ENCODE measurements at regions not wholly inside any gene's neighbourhood (a gene's known extent, or its start where the extent isn't known, plus 50 kb on each side); places are given as distances from the start of the nearest gene placed in this dataset.

DNA sequence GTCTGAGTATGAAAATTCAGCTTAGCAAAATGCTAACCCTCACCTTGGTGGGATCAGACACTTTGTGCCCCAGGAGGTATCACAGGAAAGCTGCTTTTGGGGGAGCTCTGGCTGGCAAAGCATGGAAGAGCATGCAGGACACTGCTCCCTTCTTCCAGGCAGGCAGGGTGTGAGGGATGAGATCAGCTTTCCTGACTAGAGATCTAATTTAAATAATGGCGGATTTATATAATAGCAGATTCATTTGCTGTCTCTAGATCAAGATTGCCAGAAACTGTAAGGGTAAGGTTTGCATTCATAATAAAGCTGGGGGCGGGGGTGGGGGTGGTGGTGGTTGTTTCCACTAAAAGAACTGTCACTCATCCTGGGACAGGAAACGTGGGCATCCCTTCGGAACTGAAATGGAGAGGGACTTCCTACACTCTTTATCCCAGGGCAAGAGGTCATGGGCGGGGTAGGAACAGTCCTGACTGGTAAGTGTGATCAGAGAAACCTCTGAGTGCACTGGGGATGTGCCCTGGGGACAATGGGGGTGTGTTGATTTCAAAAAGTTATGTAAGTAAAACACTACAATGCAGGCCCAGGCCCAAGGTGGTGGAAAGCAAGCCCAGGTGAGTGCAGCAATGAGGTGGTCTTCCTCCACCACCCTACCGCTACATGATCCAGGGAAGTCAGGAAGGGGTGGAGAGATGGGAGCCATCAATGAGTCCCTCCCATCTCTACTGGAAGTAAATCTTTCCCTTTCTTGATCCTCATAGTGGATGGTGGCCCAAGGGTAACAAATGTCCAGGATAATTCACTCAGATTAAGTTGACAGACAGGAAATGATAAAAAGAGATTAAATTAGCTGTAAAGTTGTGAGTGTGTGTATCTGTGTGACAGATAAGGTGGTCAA lies 171.4 kb upstream of the SERPINE2 start:
- Histone ChIP-seq H3K79me2 (ENCODE audit: control insufficient read depth in 1 of 2, insufficient read depth in 2 of 2, low read length in 2 of 2) (no peaks in the 10 kb centered on the region), H3K23me2 (ENCODE audit: low read depth, low read length) (no peaks in the 10 kb centered on the region), H3K4me2 (ENCODE audit: insufficient read depth in 1 of 2, low read depth in 2 of 2, low read length in 2 of 2) (no peak overlapping the region), H2BK20ac (ENCODE audit: low read length) (no peak overlapping the region), H2BK120ac (replicated peaks; ENCODE audit: low read depth, low read length) (peak overlapping the region; percentile 12), H3K27ac (ENCODE audit: low read depth, low read length) (no peak overlapping the region), H2BK15ac (ENCODE audit: low read length) (no peak overlapping the region), H2AK5ac (ENCODE audit: low read depth, low read length) (no peak overlapping the region), H2BK5ac (ENCODE audit: low read depth, low read length) (no peak overlapping the region), H3K23ac (ENCODE audit: insufficient read length) (no peak overlapping the region), H3K9ac (replicated peaks in 1 of 4; ENCODE audit: extremely low read depth in 1 of 4, low read depth in 3 of 4, low read length in 3 of 4) (no peak overlapping the region), H3K27me3 (replicated peaks in 1 of 4; ENCODE audit: control insufficient read depth in 3 of 4, extremely low read depth in 1 of 4, insufficient read depth in 3 of 4, low read length in 3 of 4) (no peaks in the 10 kb centered on the region), H3K4me3 (ENCODE audit: extremely low read depth in 1 of 4, insufficient read depth in 2 of 4, low read depth in 3 of 4, low read length in 4 of 4) (no peak overlapping the region), H2AFZ (ENCODE audit: low read length) (peak overlapping the region; percentile 40; the same call in 1 of the 2 replicates), H3K9me3 (ENCODE audit: insufficient read depth in 2 of 2, low read depth in 1 of 2, low read length in 1 of 2) (no peaks in the 10 kb centered on the region), H4K5ac (ENCODE audit: insufficient read length, low read depth, low read length) (no peak overlapping the region), H2BK12ac (ENCODE audit: low read depth, low read length) (no peak overlapping the region), H4K91ac (replicated peaks; ENCODE audit: insufficient read length, low read length) (no peak overlapping the region), H3K79me1 (ENCODE audit: low read depth, low read length) (no peaks in the 10 kb centered on the region), H3K18ac (ENCODE audit: extremely low read depth, low read length) (no peak overlapping the region), H3K4ac (replicated peaks; ENCODE audit: insufficient read length, low read depth, low read length) (no peak overlapping the region), H4K20me1 (replicated peaks in 1 of 2; ENCODE audit: control insufficient read depth in 1 of 2, insufficient read depth in 2 of 2, low read length in 2 of 2) (no peaks in the 10 kb centered on the region), H3K14ac (ENCODE audit: insufficient read length) (no peak overlapping the region), H3K36me3 (ENCODE audit: control insufficient read depth in 2 of 4, insufficient read depth in 4 of 4, low read length in 3 of 4) (no peaks in the 10 kb centered on the region), H4K8ac (ENCODE audit: extremely low read depth, insufficient read depth, low read length) (no peak overlapping the region), H3K56ac (replicated peaks; ENCODE audit: insufficient read length, low read depth, low read length) (no peak overlapping the region), H3K4me1 (replicated peaks in 1 of 4; ENCODE audit: control insufficient read depth in 3 of 4, insufficient read depth in 4 of 4, low read length in 3 of 4) (peaks cover 0 to 4% (median 1%) of the 10 kb centered on the region in 4 experiments; a peak in 1 of 7 replicates)
- DNase-seq (ENCODE audit: low read depth in 1 of 2, low spot score in 2 of 2) (no peak), FAIRE-seq (no peak)
- 79% methylated on average over 6 of the region's 6 CpGs; no CpG with 5 or more reads in 1 of the 2 experiments for WGBS, 2 experiments (ENCODE audit: extremely low coverage in 1 of 2, insufficient coverage in 1 of 2, insufficient read length in 1 of 2, insufficient replicate concordance in 2 of 2, low coverage in 1 of 2, low lambda C conversion rate in 2 of 2, missing lambda C conversion rate in 1 of 2)
- TF ChIP-seq CBX8 (IDR thresholded peaks at IDR 0.05; ENCODE audit: borderline replicate concordance, low read depth, low read length) (no peak), GTF2F1 (IDR thresholded peaks at IDR 0.05; ENCODE audit: borderline replicate concordance, low read depth, low read length) (no peak), CREB1 (IDR thresholded peaks at IDR 0.05) (no peak)
- ChIA-PET POLR2A (ENCODE audit: partially characterized antibody) (no interaction called here), CTCF (ENCODE audit: partially characterized antibody) (interaction anchor here (0.6 to 2.7 kb wide), 6 partner anchors 23 to 306 kb away, joined by 3 to 6 read pairs (median 4); no protein-coding TSS in a partner anchor)
